CD4-positive, CD25-positive, alpha-beta regulatory T cell (primary cell): ENCODE measurements at regions not wholly inside any gene's neighbourhood (a gene's known extent, or its start where the extent isn't known, plus 50 kb on each side); places are given as distances from the start of the nearest gene placed in this dataset.

Experiments used
- ATAC-seq, 2 donors: fragments of 150-1000 bp; cut with Tn5 transposase; one replicate each; pipeline ENCODE4 v1.10.0; 2021; ENCODE audit warnings: low read depth in 2 of 2, moderate number of reproducible peaks in 2 of 2, moderate library complexity in 1 of 2
- DNase-seq, 3 donors: peaks; one replicate each; pipeline versions ENCODE4 v3.0.0 to v3.0.0-alpha.2; 2012 to 2022; ENCODE audit warnings: mixed read lengths in 1 of 3
- H3K27ac ChIP-seq: one replicate; pipeline ENCODE4 v1.7.0; 2013; ENCODE audit warnings: mild to moderate bottlenecking, low read length; ENCODE audit not compliant: insufficient read depth, poor library complexity, severe bottlenecking
- H3K27me3 ChIP-seq: one replicate; pipeline ENCODE4 v1.7.0; 2013; ENCODE audit warnings: low read length; ENCODE audit not compliant: control insufficient read depth, insufficient read depth
- H3K36me3 ChIP-seq: one replicate; pipeline ENCODE4 v1.7.0; 2013; ENCODE audit warnings: mild to moderate bottlenecking, low read length, moderate library complexity; ENCODE audit not compliant: control insufficient read depth, insufficient read depth
- H3K4me1 ChIP-seq: 2 replicates; pipeline ENCODE4 v1.7.0; 2013; ENCODE audit warnings: mild to moderate bottlenecking, low read length; ENCODE audit not compliant: insufficient read depth, control insufficient read depth, poor library complexity, severe bottlenecking
- H3K4me3 ChIP-seq: one replicate; pipeline ENCODE4 v1.7.0; 2013; ENCODE audit warnings: low read depth, mild to moderate bottlenecking, low read length, moderate library complexity
- H3K9me3 ChIP-seq, 2 experiments: 1 replicate in 1 of 2; 2 replicates in 1 of 2; pipeline ENCODE4 v1.7.0; 2013; ENCODE audit warnings: low read length in 2 of 2, mild to moderate bottlenecking in 1 of 2, moderate library complexity in 1 of 2; ENCODE audit not compliant: control insufficient read depth in 2 of 2
- H3K27ac Mint-ChIP-seq, 3 donors: one replicate each; pipeline ENCODE4 v1.8.0; 2020 to 2022; ENCODE audit warnings: mild to moderate bottlenecking in 3 of 3, mixed read lengths in 3 of 3, moderate library complexity in 2 of 3
- H3K27me3 Mint-ChIP-seq: one replicate; pipeline ENCODE4 v1.8.0; 2022; ENCODE audit warnings: mild to moderate bottlenecking, mixed read lengths
- H3K36me3 Mint-ChIP-seq: one replicate; pipeline ENCODE4 v1.8.0; 2020; ENCODE audit warnings: mixed read lengths
- H3K4me1 Mint-ChIP-seq, 4 donors: one replicate each; pipeline ENCODE4 v1.8.0; 2020 to 2022; ENCODE audit warnings: mixed read lengths in 4 of 4, mild to moderate bottlenecking in 1 of 4
- H3K4me3 Mint-ChIP-seq, 4 donors: one replicate each; pipeline ENCODE4 v1.8.0; 2020 to 2022; ENCODE audit warnings: mild to moderate bottlenecking in 4 of 4, mixed read lengths in 4 of 4, moderate library complexity in 3 of 4
- H3K9me3 Mint-ChIP-seq, 7 donors: one replicate each; pipeline ENCODE4 v1.8.0; 2020 to 2022; ENCODE audit warnings: mixed read lengths in 7 of 7, mild to moderate bottlenecking in 3 of 7, moderate library complexity in 2 of 7

DNA sequence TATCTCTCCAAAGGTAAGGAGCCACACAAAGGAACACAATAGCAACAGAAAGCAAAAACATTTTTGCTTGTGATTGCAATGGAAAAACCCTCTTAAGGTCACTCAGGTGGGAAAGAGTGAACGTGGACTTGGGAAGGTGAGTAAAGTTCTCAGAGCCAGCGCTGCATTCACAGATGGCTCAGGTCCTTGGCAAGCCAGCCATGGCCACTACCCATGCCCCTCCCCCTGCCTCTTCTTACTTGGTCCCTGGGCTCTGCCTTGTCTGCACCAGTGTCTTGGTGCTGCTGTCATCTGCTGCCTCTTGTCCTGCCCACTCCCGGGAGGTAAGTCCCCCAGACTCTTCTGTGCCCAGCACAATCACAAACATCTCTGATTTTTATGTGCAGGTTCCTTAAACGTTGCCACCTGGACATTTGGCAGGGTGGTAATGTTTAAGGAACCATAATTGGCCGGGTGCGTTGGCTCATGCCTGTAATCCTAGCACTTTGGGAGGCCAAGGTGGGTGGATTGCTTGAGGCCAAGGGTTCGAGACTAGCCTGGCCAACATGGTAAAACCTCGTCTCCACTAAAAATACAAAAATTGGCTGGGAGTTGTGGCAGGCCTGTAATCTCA is 74.6 kb downstream of the FEM1C start:
- no peaks in the 10 kb centered on the region for H3K9me3 Mint-ChIP-seq
- no peak for DNase-seq

DNA sequence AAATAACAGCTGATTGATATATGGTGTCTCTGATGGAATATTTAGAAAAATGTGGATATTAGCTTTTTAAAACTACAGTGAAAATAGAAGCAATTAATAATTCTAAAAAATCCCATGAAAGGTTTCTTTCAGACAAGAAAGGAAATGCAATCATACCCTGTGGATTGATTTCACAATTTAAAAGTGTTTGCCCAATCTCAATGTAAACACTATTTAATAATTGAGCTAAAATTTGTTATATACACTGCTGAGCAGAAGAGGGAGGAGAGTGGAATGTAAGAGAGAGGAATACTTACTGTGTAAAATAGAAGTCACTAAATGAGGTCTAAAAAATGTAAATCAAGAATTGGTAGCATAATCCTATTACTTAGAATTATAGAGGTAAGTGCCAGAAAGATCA is 76.9 kb downstream of the FEM1C start:
- H3K27me3 ChIP-seq, result peaks cover 13% of the 10 kb centered on the region
- no peaks in the 10 kb centered on the region for H3K36me3 ChIP-seq
- ATAC-seq (no peak), DNase-seq (no peak)
- H3K36me3 Mint-ChIP-seq, result no peaks in the 10 kb centered on the region
- no peak overlapping the region for H3K4me3 Mint-ChIP-seq
- no peaks in the 10 kb centered on the region for H3K4me1 ChIP-seq
- no peak overlapping the region for H3K4me3 ChIP-seq
- no peak overlapping the region for H3K27ac Mint-ChIP-seq
- no peaks in the 10 kb centered on the region for H3K4me1 Mint-ChIP-seq
- no peaks in the 10 kb centered on the region for H3K9me3 Mint-ChIP-seq
- H3K27ac ChIP-seq, result no peak overlapping the region
- peaks cover 24% of the 10 kb centered on the region for H3K27me3 Mint-ChIP-seq
- H3K9me3 ChIP-seq, result no peaks in the 10 kb centered on the region

More for the DNA sequence above, 74.6 kb downstream of the FEM1C start:
- no peak overlapping the region for H3K4me3 Mint-ChIP-seq
- H3K27me3 Mint-ChIP-seq, result peaks cover 26% of the 10 kb centered on the region
- no peak overlapping the region for H3K27ac ChIP-seq
- no peaks in the 10 kb centered on the region for H3K4me1 ChIP-seq
- H3K36me3 Mint-ChIP-seq, result no peaks in the 10 kb centered on the region
- peaks cover 8% of the 10 kb centered on the region for H3K27me3 ChIP-seq
- no peaks in the 10 kb centered on the region for H3K9me3 ChIP-seq
- peaks cover 0 to 2% (median 0%) of the 10 kb centered on the region in 4 donors for H3K4me1 Mint-ChIP-seq
- H3K4me3 ChIP-seq, result no peak overlapping the region
- ATAC-seq, result no peak
- H3K27ac Mint-ChIP-seq, result no peak overlapping the region
- no peaks in the 10 kb centered on the region for H3K36me3 ChIP-seq

DNA sequence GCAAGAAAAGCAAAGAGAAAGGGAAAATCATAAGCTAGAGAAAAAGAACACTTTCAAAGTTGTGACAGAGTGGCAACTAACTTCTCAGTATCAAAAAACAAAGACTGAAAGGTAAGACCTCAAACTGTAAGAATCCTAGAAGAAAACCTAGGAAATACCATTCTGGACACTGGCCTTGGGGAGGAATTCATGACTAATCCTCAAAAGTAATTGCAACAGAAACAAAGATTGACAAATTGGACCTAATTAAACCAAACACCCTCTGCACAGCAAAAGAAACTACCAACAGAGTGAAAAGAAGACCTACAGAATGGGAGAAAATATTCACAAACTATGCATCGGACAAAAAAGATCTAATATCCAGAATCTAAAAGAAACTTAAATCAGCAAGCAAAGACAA is 79.1 kb downstream of the FEM1C start:
- peaks cover 0 to 1% (median 0%) of the 10 kb centered on the region in 7 donors for H3K9me3 Mint-ChIP-seq
- no peak for ATAC-seq

DNA sequence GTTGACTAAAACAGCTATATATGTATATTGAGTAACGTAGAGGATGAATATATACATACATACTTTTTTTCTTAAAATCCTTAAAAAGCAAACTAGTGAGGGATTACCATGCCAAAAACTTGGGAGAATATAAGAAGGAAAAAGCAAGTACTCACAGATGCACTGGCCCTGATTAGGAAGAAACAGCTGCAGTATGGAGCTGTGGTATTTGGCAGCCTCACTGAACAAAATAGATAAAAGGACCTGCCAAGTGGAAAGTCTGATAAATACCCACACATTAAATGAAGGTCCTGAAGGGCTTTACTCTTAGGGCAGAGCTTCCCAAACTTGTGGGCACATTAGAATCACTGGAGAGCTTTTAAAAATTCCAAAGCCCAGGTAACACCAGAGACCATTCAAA is 80.6 kb downstream of the FEM1C start:
- no peaks in the 10 kb centered on the region for H3K9me3 ChIP-seq
- H3K4me1 Mint-ChIP-seq, result no peaks in the 10 kb centered on the region
- H3K27me3 ChIP-seq, result peaks cover 27% of the 10 kb centered on the region
- no peaks in the 10 kb centered on the region for H3K36me3 Mint-ChIP-seq
- peaks cover 0 to 1% (median 0%) of the 10 kb centered on the region in 7 donors for H3K9me3 Mint-ChIP-seq
- no peak overlapping the region for H3K27ac Mint-ChIP-seq
- no peak overlapping the region for H3K4me3 Mint-ChIP-seq
- DNase-seq (no peak), ATAC-seq (no peak)
- no peaks in the 10 kb centered on the region for H3K4me1 ChIP-seq
- H3K27ac ChIP-seq, result no peak overlapping the region
- peaks cover 24% of the 10 kb centered on the region for H3K27me3 Mint-ChIP-seq
- no peak overlapping the region for H3K4me3 ChIP-seq
- H3K36me3 ChIP-seq, result no peaks in the 10 kb centered on the region

More for the DNA sequence above, 79.1 kb downstream of the FEM1C start:
- no peaks in the 10 kb centered on the region for H3K36me3 Mint-ChIP-seq
- DNase-seq, result no peak
- no peak overlapping the region for H3K27ac ChIP-seq
- no peak overlapping the region for H3K27ac Mint-ChIP-seq
- H3K4me3 Mint-ChIP-seq, result no peak overlapping the region
- no peak overlapping the region for H3K4me3 ChIP-seq
- H3K4me1 ChIP-seq, result no peaks in the 10 kb centered on the region
- H3K4me1 Mint-ChIP-seq, result no peaks in the 10 kb centered on the region
- no peaks in the 10 kb centered on the region for H3K36me3 ChIP-seq
- H3K27me3 ChIP-seq, result peaks cover 24% of the 10 kb centered on the region
- peaks cover 24% of the 10 kb centered on the region for H3K27me3 Mint-ChIP-seq
- no peaks in the 10 kb centered on the region for H3K9me3 ChIP-seq

DNA sequence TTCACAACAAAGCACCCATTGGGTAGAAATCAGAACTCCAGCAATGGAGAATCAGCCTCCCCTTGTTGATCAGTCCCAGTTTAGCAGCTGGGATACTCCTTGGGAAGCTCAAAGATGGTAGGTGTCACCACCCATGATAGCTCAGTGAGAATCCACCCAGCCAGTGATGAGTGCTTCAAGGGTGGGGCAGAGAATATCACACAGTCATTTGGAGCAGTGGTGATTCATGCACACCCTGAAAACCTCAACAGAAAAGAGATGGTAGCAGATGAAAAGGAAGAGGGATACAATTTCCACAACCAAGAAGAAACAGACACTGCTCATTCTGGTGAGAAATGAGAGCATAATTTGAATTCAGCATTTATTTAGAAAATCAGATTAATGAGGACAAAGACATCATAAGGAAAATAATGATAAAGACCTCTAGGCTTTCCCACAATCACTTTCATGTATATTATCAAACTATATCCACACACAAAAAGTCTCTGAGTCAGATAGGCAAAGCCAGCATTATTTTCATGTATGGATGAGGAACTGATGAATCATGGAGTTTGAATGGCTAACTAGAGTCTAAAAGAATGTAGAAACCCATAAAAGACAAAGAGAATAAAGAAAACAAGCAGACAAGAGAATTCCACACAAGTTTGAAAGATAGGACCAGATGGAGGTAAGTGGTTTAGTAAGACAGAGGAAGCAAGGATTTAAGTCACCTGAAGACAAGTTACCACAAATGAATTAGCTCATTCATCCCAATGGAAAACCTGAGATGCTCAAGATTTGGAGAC is 82.9 kb downstream of the FEM1C start:
- no peaks in the 10 kb centered on the region for H3K9me3 ChIP-seq
- H3K4me3 ChIP-seq, result no peak overlapping the region
- no peak overlapping the region for H3K27ac ChIP-seq
- no peaks in the 10 kb centered on the region for H3K36me3 ChIP-seq
- no peaks in the 10 kb centered on the region for H3K36me3 Mint-ChIP-seq
- no peaks in the 10 kb centered on the region for H3K4me1 Mint-ChIP-seq
- H3K27me3 Mint-ChIP-seq, result peaks cover 13% of the 10 kb centered on the region
- no peak for ATAC-seq
- H3K9me3 Mint-ChIP-seq, result peaks cover 0 to 1% (median 0%) of the 10 kb centered on the region in 7 donors
- peak in 1 of 3 donors; percentile 30 for DNase-seq
- no peaks in the 10 kb centered on the region for H3K4me1 ChIP-seq
- H3K27me3 ChIP-seq, result peaks cover 21% of the 10 kb centered on the region
- no peak overlapping the region for H3K4me3 Mint-ChIP-seq
- H3K27ac Mint-ChIP-seq, result no peak overlapping the region

DNA sequence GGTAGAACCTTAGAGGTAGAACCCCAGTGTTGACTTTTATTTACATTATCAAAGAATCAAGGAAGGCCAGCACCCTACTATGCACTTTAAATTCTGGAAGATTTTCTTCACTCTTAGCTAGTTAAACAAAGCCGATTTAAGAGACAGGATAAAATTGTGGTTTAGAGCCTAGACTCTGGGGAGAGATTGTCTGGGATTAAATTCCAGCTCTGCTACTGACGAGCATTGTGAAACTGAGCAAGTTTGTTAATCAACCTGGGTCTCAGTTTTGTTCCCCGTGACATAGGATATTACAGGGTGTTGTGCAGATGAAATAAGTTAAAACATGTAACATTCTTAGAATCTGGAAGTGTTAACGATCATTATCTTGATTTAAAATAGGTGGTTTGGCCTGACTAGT is 83.5 kb downstream of the FEM1C start:
- Histone ChIP-seq H3K9me3 (no peaks in the 10 kb centered on the region), H3K4me3 (no peak overlapping the region), H3K4me1 (no peaks in the 10 kb centered on the region), H3K36me3 (no peaks in the 10 kb centered on the region), H3K27me3 (peaks cover 21% of the 10 kb centered on the region), H3K27ac (no peak overlapping the region)
- Mint-ChIP-seq H3K36me3 (no peaks in the 10 kb centered on the region), H3K9me3 (peaks cover 0 to 1% (median 0%) of the 10 kb centered on the region in 7 donors), H3K4me1 (no peaks in the 10 kb centered on the region), H3K4me3 (no peak overlapping the region), H3K27me3 (peaks cover 15% of the 10 kb centered on the region), H3K27ac (no peak overlapping the region)
- DNase-seq (no peak), ATAC-seq (no peak)

DNA sequence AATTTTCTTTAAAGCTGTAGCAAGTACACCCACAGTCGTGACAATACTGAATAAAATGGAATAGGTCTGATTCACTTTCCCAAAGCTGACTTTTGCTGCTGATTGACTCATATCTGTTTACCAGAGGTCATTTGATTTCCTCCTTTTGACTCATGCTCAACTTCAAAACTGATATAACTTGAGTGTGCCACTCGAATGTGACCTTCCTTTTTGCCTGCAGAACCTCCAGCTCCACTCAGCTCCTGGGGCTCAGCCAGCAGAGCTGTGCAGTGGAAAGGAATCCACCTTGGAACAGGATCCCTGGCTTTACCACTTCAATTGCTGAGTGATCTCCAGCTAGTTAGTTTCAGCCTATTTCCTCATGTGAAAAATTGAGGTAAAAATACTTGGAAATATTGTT is 84.1 kb downstream of the FEM1C start:
- no peak overlapping the region for H3K27ac Mint-ChIP-seq
- Histone ChIP-seq H3K27ac (no peak overlapping the region), H3K36me3 (no peaks in the 10 kb centered on the region), H3K9me3 (no peaks in the 10 kb centered on the region), H3K4me1 (no peaks in the 10 kb centered on the region), H3K4me3 (no peak overlapping the region), H3K27me3 (peaks cover 20% of the 10 kb centered on the region)
- peaks cover 0 to 1% (median 0%) of the 10 kb centered on the region in 7 donors for H3K9me3 Mint-ChIP-seq
- DNase-seq, result peak in 1 of 3 donors; percentile 39
- H3K27me3 Mint-ChIP-seq, result peaks cover 16% of the 10 kb centered on the region
- ATAC-seq, result no peak
- no peaks in the 10 kb centered on the region for H3K36me3 Mint-ChIP-seq
- no peaks in the 10 kb centered on the region for H3K4me1 Mint-ChIP-seq
- H3K4me3 Mint-ChIP-seq, result no peak overlapping the region
